Esophagus muscularis mucosa (tissue), 4 donors: ENCODE measurements at regions not wholly inside any gene's neighbourhood (a gene's known extent, or its start where the extent isn't known, plus 50 kb on each side); places are given as distances from the start of the nearest gene placed in this dataset.

Experiments
- CTCF ChIP-seq, 3 experiments: fragments of 200-600 bp in 2 of 3; fragments of 450-650 bp in 1 of 3; sonication (generic) in 2 of 3; IDR thresholded peaks; one replicate each; pipeline ENCODE4 v1.5.1; 2017 to 2019; ENCODE audit warnings: antibody characterized with exemption in 3 of 3, mild to moderate bottlenecking in 2 of 3, moderate library complexity in 1 of 3
- EP300 ChIP-seq: sonication (generic); formaldehyde crosslinking; IDR thresholded peaks from one replicate; pipeline ENCODE4 v1.6.1; 2017; ENCODE audit warnings: antibody characterized with exemption
- POLR2A ChIP-seq: fragments of 450-650 bp; IDR thresholded peaks from one replicate; pipeline ENCODE4 v1.6.1; 2017; ENCODE audit warnings: antibody characterized with exemption, moderate library complexity, mild to moderate bottlenecking, low read depth

GRCh38 chr7:16069998-16070397, 351.3 kb downstream of the CRPPA start:
- TF ChIP-seq CTCF (IDR thresholded peaks at IDR 0.05) (no peak), POLR2A (no peak), EP300 (no peak)
